HepG2 (cell line): ENCODE measurements at regions not wholly inside any gene's neighbourhood (a gene's known extent, or its start where the extent isn't known, plus 50 kb on each side); places are given as distances from the start of the nearest gene placed in this dataset.

Experiments
- CHD4 ChIP-seq: fragments of 200-600 bp; sonication (generic); IDR thresholded peaks from 2 replicates; pipeline ENCODE4 v1.7.0; 2017; ENCODE audit warnings: mild to moderate bottlenecking, low read length, borderline replicate concordance
- CTCF ChIP-seq: sonication (generic); formaldehyde crosslinking; IDR thresholded peaks from 2 replicates; pipeline ENCODE4 v1.5.0; 2020; ENCODE audit warnings: mild to moderate bottlenecking, missing genetic modification reagents, moderate library complexity
- DPF2 ChIP-seq: sonication (generic); formaldehyde crosslinking; IDR thresholded peaks from 2 replicates; pipeline ENCODE4 v1.4.0; 2020; ENCODE audit warnings: mild to moderate bottlenecking, low read depth, missing genetic modification reagents, borderline replicate concordance
- EED ChIP-seq: sonication (generic); formaldehyde crosslinking; IDR thresholded peaks from 2 replicates; pipeline ENCODE4 v1.5.0; 2020; ENCODE audit warnings: mild to moderate bottlenecking, missing genetic modification reagents
- FOXM1 ChIP-seq: sonication (generic); formaldehyde crosslinking; IDR thresholded peaks from 2 replicates; pipeline ENCODE4 v1.5.0; 2020; ENCODE audit warnings: missing genetic modification reagents

GRCh38 chr5:68126886-68127285 lies 88.7 kb upstream of the PIK3R1 start:
- TF ChIP-seq EED (CRISPR knock-in tag) = no peak
- no peak for TF ChIP-seq DPF2
- TF ChIP-seq CTCF = no peak
- TF ChIP-seq CHD4 = no peak
- no peak for TF ChIP-seq FOXM1
